GM23338 (cell line): ENCODE measurements at regions not wholly inside any gene's neighbourhood (a gene's known extent, or its start where the extent isn't known, plus 50 kb on each side); places are given as distances from the start of the nearest gene placed in this dataset.

Source experiments
- ATAC-seq: fragments of 200-7000 bp; cut with Tn5 transposase; 3 replicates; pipeline ENCODE4 v1.9.1; 2020
- DNase-seq: peaks from one replicate; pipeline ENCODE4 v3.0.0-alpha.2; 2015; ENCODE audit warnings: low spot score
- H2AFZ ChIP-seq: fragments of 200-600 bp; sonication (generic); 2 replicates; pipeline ENCODE4 v1.8.0; 2016; ENCODE audit warnings: antibody characterized with exemption, mild to moderate bottlenecking, moderate library complexity
- H3F3A ChIP-seq: fragments of 200-600 bp; sonication (generic); replicated peaks from 2 replicates; pipeline ENCODE4 v1.8.0; 2017; ENCODE audit warnings: antibody characterized with exemption, mixed run types, low read depth
- H3K27ac ChIP-seq: fragments of 200-600 bp; sonication (generic); 2 replicates; pipeline ENCODE4 v1.6.1; 2016; ENCODE audit warnings: low read depth
- H3K27me3 ChIP-seq: fragments of 200-600 bp; sonication (generic); 2 replicates; pipeline ENCODE4 v1.8.0; 2016; ENCODE audit warnings: mild to moderate bottlenecking, mixed run types, moderate library complexity; ENCODE audit not compliant: insufficient read depth
- H3K36me3 ChIP-seq: fragments of 200-600 bp; sonication (generic); 2 replicates; pipeline ENCODE4 v1.8.0; 2016; ENCODE audit warnings: mild to moderate bottlenecking; ENCODE audit not compliant: insufficient read depth
- H3K4me1 ChIP-seq: fragments of 200-600 bp; sonication (generic); 2 replicates; pipeline ENCODE4 v1.8.0; 2016; ENCODE audit warnings: mild to moderate bottlenecking, moderate library complexity; ENCODE audit not compliant: insufficient read depth
- H3K4me2 ChIP-seq: fragments of 200-600 bp; sonication (generic); 2 replicates; pipeline ENCODE4 v1.7.1; 2017; ENCODE audit warnings: mixed run types
- H3K4me3 ChIP-seq: fragments of 200-600 bp; sonication (generic); 2 replicates; pipeline ENCODE4 v1.6.1; 2016; ENCODE audit warnings: mixed run types
- H3K79me2 ChIP-seq: fragments of 200-600 bp; sonication (generic); replicated peaks from 2 replicates; pipeline ENCODE4 v1.8.0; 2017; ENCODE audit warnings: mild to moderate bottlenecking; ENCODE audit not compliant: insufficient read depth
- H3K9me2 ChIP-seq: fragments of 200-600 bp; sonication (generic); 2 replicates; pipeline ENCODE4 v1.8.0; 2017; ENCODE audit not compliant: insufficient read depth
- H4K20me1 ChIP-seq: fragments of 200-600 bp; sonication (generic); replicated peaks from 2 replicates; pipeline ENCODE4 v1.8.0; 2017; ENCODE audit warnings: mild to moderate bottlenecking; ENCODE audit not compliant: insufficient read depth
- H3K27ac Mint-ChIP-seq: 2 replicates; pipeline ENCODE4 v1.8.0; 2020; ENCODE audit warnings: inconsistent platforms, mild to moderate bottlenecking, moderate library complexity, mixed read lengths
- H3K27me3 Mint-ChIP-seq: 3 replicates; pipeline ENCODE4 v1.8.0; 2022; ENCODE audit warnings: low read depth, mild to moderate bottlenecking, moderate library complexity, mixed read lengths, inconsistent platforms; ENCODE audit not compliant: insufficient read depth, poor library complexity
- H3K36me3 Mint-ChIP-seq: 3 replicates; pipeline ENCODE4 v1.8.0; 2021; ENCODE audit warnings: low read depth, mild to moderate bottlenecking, inconsistent platforms, moderate library complexity, mixed read lengths
- H3K4me1 Mint-ChIP-seq: 3 replicates; pipeline ENCODE4 v1.8.0; 2020; ENCODE audit warnings: mild to moderate bottlenecking, inconsistent platforms, mixed read lengths
- H3K4me3 Mint-ChIP-seq: 3 replicates; pipeline ENCODE4 v1.8.0; 2021; ENCODE audit warnings: moderate library complexity, mild to moderate bottlenecking, inconsistent platforms, mixed read lengths
- H3K9me3 Mint-ChIP-seq: 3 replicates; pipeline ENCODE4 v1.8.0; 2020; ENCODE audit warnings: moderate library complexity, mild to moderate bottlenecking, inconsistent platforms, mixed read lengths
- EZH2 ChIP-seq: fragments of 200-600 bp; sonication (generic); IDR thresholded peaks from one replicate; pipeline ENCODE4 v1.8.0; 2017; ENCODE audit warnings: antibody characterized with exemption, mild to moderate bottlenecking, low read depth; ENCODE audit not compliant: unreplicated experiment
- EZH2phosphoT487 ChIP-seq: fragments of 200-600 bp; sonication (generic); IDR thresholded peaks from one replicate; pipeline ENCODE4 v1.8.1; 2018; ENCODE audit warnings: antibody characterized with exemption; ENCODE audit not compliant: unreplicated experiment
- JUNB ChIP-seq: IDR thresholded peaks from one replicate; pipeline ENCODE4 v1.6.1; 2016; ENCODE audit warnings: antibody characterized with exemption; ENCODE audit not compliant: unreplicated experiment
- POLR2AphosphoS5 ChIP-seq: IDR thresholded peaks from 2 replicates; pipeline ENCODE4 v1.6.1; 2016; ENCODE audit warnings: antibody characterized with exemption, low read depth
- ZNF462 ChIP-seq: fragments of 250-450 bp; sonication (Bioruptor Pico); IDR thresholded peaks from 2 replicates; pipeline ENCODE4 v1.5.0; 2020; ENCODE audit warnings: mild to moderate bottlenecking, moderate library complexity
- TF ChIP-seq, protein P1 (sequence below): IDR thresholded peaks from 2 replicates; pipeline ENCODE4 v1.6.1; 2016; ENCODE audit warnings: antibody characterized with exemption

DNA sequence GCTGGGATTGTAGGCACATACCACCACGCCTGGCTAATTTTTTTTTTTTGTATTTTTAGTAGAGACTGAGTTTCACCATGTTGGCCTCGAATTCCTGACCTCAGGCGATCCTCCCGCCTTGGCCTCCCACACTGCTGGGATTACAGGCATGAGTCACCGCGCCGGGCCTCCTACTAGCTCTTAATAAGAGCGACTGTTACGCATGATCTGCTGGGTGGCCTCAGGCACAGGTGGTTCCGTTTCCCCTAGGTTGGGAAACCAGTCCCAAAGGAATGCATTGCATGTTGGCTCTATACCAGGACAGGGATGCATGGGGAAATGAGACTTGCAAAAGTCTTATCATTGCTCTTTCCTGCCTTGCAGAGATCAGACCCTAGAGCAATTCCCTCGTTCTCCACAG is 184.7 kb upstream of the PPP1R26 start (continued):
- TF ChIP-seq ZNF462 (CRISPR knock-in tag) = no peak
- TF ChIP-seq, protein P1, sequence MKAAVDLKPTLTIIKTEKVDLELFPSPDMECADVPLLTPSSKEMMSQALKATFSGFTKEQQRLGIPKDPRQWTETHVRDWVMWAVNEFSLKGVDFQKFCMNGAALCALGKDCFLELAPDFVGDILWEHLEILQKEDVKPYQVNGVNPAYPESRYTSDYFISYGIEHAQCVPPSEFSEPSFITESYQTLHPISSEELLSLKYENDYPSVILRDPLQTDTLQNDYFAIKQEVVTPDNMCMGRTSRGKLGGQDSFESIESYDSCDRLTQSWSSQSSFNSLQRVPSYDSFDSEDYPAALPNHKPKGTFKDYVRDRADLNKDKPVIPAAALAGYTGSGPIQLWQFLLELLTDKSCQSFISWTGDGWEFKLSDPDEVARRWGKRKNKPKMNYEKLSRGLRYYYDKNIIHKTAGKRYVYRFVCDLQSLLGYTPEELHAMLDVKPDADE = no peak
- no peak for TF ChIP-seq EZH2phosphoT487

GRCh38 chr9:135295551-135296300 is 183.9 kb upstream of the PPP1R26 start:
- peaks cover 45% of the 10 kb centered on the region for H3K4me1 Mint-ChIP-seq
- H3K27ac Mint-ChIP-seq = peak overlapping the region; percentile 64; the same call in 1 of the 2 replicates
- peaks cover 13% of the 10 kb centered on the region for H3K27me3 Mint-ChIP-seq
- TF ChIP-seq POLR2AphosphoS5 (no peak), JUNB (no peak), EZH2 (no peak), ZNF462 (CRISPR knock-in tag) (0 out of 2 replicates have a peak, but pooled peaks have one; percentile 37)

More at GRCh38 chr9:135295551-135296300, 183.9 kb upstream of the PPP1R26 start:
- no peak overlapping the region for H3K4me3 ChIP-seq
- peaks cover 22% of the 10 kb centered on the region for H3K4me1 ChIP-seq
- H3F3A ChIP-seq = no peaks in the 10 kb centered on the region; the same call in 1 of the 2 replicates
- no peaks in the 10 kb centered on the region for H4K20me1 ChIP-seq
- H3K27me3 ChIP-seq = no peaks in the 10 kb centered on the region
- ATAC-seq (peak; percentile 30; the same call in 2 of the 3 replicates), DNase-seq (peak; percentile 40)
- H2AFZ ChIP-seq = no peak overlapping the region
- Mint-ChIP-seq H3K9me3 (no peaks in the 10 kb centered on the region), H3K4me3 (peak overlapping the region; percentile 18; the same call in 1 of the 3 replicates), H3K36me3 (no peaks in the 10 kb centered on the region)
- no peaks in the 10 kb centered on the region for H3K36me3 ChIP-seq
- peak overlapping the region; percentile 22 for H3K4me2 ChIP-seq
- no peaks in the 10 kb centered on the region for H3K9me2 ChIP-seq
- no peaks in the 10 kb centered on the region for H3K79me2 ChIP-seq
- no peak overlapping the region for H3K27ac ChIP-seq
